ENCODE measurements at regions not wholly inside any gene's neighbourhood (a gene's known extent, or its start where the extent isn't known, plus 50 kb on each side); places are given as distances from the start of the nearest gene placed in this dataset.
"Not testable (repeated sequence)": the region's sequence is repeated elsewhere in the genome, so short reads cannot be mapped to it uniquely, and the experiment has no call there.

DNA sequence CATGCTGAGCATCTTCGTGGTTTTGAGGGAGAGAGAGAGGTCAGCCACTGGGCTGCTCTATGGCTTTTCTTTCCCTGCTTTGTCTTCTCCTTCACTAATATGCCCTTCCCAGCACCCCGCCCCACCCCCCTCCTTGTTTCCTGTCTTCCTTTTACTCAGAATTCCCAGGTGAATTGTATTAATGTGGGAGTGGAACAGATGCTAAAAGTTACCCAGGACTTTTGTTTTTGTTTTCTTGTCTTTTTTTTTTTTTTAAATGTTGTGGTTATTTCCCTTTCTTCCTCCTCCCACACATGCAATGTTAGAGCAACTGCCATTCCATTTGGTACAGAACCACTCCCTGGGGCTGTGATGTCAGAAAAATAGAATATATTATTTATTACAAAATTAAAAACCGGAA lies 442.7 kb upstream of the CD180 start:
- no peak for DNase-seq (ENCODE audit: low read depth)
- TF ChIP-seq, protein P1, sequence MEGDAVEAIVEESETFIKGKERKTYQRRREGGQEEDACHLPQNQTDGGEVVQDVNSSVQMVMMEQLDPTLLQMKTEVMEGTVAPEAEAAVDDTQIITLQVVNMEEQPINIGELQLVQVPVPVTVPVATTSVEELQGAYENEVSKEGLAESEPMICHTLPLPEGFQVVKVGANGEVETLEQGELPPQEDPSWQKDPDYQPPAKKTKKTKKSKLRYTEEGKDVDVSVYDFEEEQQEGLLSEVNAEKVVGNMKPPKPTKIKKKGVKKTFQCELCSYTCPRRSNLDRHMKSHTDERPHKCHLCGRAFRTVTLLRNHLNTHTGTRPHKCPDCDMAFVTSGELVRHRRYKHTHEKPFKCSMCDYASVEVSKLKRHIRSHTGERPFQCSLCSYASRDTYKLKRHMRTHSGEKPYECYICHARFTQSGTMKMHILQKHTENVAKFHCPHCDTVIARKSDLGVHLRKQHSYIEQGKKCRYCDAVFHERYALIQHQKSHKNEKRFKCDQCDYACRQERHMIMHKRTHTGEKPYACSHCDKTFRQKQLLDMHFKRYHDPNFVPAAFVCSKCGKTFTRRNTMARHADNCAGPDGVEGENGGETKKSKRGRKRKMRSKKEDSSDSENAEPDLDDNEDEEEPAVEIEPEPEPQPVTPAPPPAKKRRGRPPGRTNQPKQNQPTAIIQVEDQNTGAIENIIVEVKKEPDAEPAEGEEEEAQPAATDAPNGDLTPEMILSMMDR (IDR thresholded peaks at IDR 0.05; ENCODE audit: control insufficient read depth, insufficient read depth, low read depth, low read length, missing control alignments): no peak
- no peak overlapping the region for H3K4me3 ChIP-seq (ENCODE audit: control insufficient read depth, low read depth, low read length)

DNA sequence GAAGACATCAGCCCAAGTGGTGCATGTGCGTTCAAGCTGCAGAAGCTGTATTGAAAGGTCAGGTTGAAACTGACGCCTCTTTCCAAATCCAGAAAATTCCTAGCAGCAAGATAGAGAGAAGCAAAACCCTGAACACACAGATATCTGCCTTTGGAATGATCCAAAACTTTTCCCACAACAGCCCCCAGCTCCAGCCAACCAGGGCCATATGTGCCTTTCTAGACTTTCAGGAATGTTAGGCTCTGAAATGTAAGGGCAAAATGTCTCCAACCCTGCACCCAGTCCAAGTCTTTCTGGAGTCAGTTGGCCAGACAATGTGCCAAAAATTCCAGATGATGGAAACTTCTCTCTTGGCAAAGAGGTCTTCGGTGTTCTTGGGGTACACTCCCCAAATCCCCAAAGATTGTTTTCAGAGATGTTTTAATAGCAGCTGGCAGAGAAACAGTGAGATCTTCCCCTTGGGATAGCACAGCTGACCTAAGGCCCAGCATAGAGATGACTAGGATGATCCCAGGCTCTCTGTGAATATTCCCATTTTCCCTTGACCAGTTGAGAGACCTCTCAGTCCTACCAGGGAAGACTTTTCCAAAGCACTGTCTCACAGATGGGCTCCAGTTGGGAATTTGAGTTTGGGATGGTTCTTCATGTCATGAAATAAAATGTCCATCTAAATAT lies 440.4 kb upstream of the CD180 start:
- H3K4me3 ChIP-seq (ENCODE audit: control insufficient read depth, low read depth, low read length): no peak overlapping the region
- no peak for DNase-seq (ENCODE audit: low read depth)
- TF ChIP-seq, protein P1 (IDR thresholded peaks at IDR 0.05; ENCODE audit: control insufficient read depth, insufficient read depth, low read depth, low read length, missing control alignments): no peak

DNA sequence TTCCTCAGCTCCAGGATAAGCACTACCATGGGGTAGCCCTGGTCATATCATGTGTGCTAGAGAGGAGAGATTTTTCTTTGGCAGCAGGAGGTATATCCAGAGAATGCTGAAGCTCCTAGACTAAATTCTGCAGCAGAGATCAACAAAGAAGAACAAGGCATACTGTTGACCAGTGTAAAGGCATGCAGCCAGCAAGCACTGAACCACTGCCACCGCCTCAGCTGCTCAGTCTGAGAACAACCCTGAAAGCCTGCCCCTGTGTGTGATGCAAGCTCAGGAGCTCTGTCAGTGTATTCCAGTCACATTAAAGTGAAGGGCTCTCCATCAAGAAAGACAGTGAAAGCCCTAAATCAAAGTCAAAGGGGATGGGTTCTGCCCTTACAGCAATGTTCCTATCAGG lies 439.5 kb upstream of the CD180 start:
- no peak for DNase-seq (ENCODE audit: low read depth)
- TF ChIP-seq, protein P1 (IDR thresholded peaks at IDR 0.05; ENCODE audit: control insufficient read depth, insufficient read depth, low read depth, low read length, missing control alignments): no peak
- H3K4me3 ChIP-seq (ENCODE audit: control insufficient read depth, low read depth, low read length): no peak overlapping the region

DNA sequence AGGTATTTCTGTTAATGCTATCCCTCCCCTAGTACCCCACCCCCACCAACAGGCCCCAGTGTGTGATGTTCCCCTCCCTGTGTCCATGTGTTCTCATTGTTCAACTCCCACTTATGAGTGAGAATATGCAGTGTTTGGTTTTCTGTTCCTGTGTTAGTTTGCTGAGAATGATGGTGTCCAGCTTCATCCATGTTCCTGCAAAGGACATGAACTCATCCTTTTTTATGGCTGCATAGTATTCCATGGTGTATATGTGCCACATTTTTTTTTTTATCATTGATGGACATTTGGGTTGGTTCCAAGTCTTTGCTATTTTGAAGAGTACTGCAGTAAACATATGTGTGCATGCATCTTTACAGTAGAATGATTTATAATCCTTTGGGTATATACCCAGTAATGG lies 430.5 kb upstream of the CD180 start:
- not testable (repeated sequence) for DNase-seq (ENCODE audit: low read depth)

DNA sequence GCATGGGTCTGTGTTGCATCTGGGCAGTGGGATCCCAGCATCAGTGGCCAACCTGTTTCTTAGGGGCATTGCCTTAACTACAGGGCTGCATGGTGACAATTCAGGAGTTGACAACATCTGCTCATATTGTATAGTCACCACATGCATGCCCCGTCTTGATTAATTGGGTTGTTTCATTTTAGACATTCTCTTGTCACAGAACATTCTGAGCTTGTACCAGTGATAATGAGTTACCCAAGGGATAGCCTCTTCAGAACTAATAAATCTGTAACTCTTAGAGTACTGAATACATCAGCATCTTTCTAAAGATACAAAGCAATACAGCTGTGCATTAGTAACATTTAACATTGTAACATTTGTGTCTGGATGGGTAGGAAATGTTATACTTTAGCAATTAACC lies 426.5 kb upstream of the CD180 start:
- TF ChIP-seq, protein P1 (IDR thresholded peaks at IDR 0.05; ENCODE audit: control insufficient read depth, insufficient read depth, low read depth, low read length, missing control alignments): no peak
- no peak overlapping the region for H3K4me3 ChIP-seq (ENCODE audit: control insufficient read depth, low read depth, low read length)
- no peak for DNase-seq (ENCODE audit: low read depth)

More for the DNA sequence above, 430.5 kb upstream of the CD180 start:
- H3K4me3 ChIP-seq (ENCODE audit: control insufficient read depth, low read depth, low read length): not testable (repeated sequence)

DNA sequence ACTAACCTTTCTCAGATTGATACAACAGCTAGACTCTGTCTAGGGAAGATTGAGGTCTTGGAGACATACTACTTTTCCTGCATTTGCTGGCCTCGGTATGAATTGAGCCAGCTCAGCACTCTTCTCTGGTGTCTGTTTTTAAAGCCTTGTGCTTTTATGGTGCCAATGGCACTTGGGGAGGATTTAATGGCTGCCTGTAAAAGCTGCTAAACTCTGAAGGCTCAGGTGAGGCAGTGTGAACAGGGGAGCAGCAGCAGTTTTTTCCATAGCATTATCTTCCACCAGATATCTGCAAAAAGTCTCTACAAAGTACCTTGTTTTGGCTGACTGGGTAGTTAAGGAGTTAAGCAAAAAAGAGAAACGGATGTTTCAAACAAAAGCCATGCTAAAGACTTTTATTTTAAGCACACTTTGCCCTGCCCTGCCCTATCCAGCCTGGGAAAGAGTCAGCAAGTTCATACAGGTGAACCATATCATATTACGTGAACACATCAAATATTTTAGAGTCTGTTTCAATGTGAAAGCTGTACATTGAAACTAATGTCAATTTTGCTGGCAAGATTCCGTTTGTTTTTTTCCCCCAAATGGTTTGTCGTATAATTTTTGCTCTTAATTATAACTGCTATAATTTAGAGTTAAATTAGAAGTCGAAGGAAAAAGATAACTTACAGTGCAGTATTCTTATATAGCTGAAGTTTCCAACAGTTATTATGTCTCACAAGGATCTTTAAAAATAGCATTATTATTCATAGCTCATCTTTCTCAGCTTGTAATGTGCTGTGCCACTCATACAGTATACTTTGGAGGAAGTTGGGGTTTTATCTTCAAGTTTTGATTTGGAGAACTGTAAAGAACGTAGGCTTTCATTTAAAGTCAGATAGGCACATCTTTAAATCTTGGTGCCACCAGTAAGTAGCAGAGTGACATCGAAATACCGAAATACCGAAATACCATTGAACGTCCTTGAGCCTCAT lies 424.1 kb upstream of the CD180 start:
- H3K4me3 ChIP-seq (ENCODE audit: control insufficient read depth, low read depth, low read length): no peak overlapping the region
- no peak for DNase-seq (ENCODE audit: low read depth)
- TF ChIP-seq, protein P1 (IDR thresholded peaks at IDR 0.05; ENCODE audit: control insufficient read depth, insufficient read depth, low read depth, low read length, missing control alignments): no peak

DNA sequence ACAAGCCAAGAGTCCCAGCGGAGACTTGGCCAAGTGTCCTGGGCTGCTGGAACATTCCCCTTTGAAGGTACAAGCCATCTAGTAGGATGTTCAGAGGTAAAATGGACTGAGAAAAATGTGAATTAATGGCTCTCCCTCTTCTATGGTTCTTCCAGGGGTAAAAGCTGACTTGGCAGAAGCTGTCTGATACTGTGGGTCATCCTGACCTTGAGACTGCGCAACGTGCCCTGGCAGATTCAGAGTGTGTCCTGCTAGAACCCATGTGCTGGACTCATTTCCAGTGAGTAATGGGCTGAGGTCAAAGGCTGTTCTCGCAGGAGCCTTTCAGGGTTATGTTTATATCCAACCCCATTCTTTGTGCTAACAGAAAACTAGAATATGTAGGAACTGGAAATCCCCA lies 423.0 kb upstream of the CD180 start:
- no peak overlapping the region for H3K4me3 ChIP-seq (ENCODE audit: control insufficient read depth, low read depth, low read length)
- DNase-seq (ENCODE audit: low read depth): no peak
- TF ChIP-seq, protein P1 (IDR thresholded peaks at IDR 0.05; ENCODE audit: control insufficient read depth, insufficient read depth, low read depth, low read length, missing control alignments): no peak

Measured in AG09309 (cell line).